Spleen (tissue), 7 donors: ENCODE measurements at regions not wholly inside any gene's neighbourhood (a gene's known extent, or its start where the extent isn't known, plus 50 kb on each side); places are given as distances from the start of the nearest gene placed in this dataset.

Source experiments
- CTCF ChIP-seq, 11 experiments: fragments of 200-600 bp in 7 of 11; fragments of 450-650 bp in 4 of 11; sonication (generic) in 4 of 11; IDR thresholded peaks in 8 of 11; conservative IDR thresholded peaks in 3 of 11; 1 replicate in 7 of 11; 2 replicates in 4 of 11; pipeline versions ENCODE4 v1.4.0 to v1.8.0; 2016 to 2021; ENCODE audit warnings: antibody characterized with exemption in 11 of 11, inconsistent platforms in 4 of 11, mild to moderate bottlenecking in 1 of 11
- POLR2A ChIP-seq, 3 donors: fragments of 450-650 bp; IDR thresholded peaks; one replicate each; pipeline ENCODE4 v1.5.1; 2017; ENCODE audit warnings: antibody characterized with exemption in 3 of 3, mild to moderate bottlenecking in 1 of 3
- POLR2AphosphoS5 ChIP-seq, 3 donors: sonication (generic); formaldehyde crosslinking; IDR thresholded peaks; one replicate each; pipeline ENCODE4 v1.5.1; 2017; ENCODE audit warnings: antibody characterized with exemption in 3 of 3
- donor health status: DM: no; HTN: no; CAD: no; lungs with moderate emphysema.
- donor health status: DM: no; HTN: no; CAD: no.
- donor health status: DM: no; HTN: no; CAD: no.

- TF ChIP-seq CTCF (IDR thresholded peaks at IDR 0.05 in 8 of 11, conservative IDR thresholded peaks at IDR 0.05 in 3 of 11) (no peak), POLR2A (IDR thresholded peaks at IDR 0.05) (no peak), POLR2AphosphoS5 (IDR thresholded peaks at IDR 0.05) (no peak)
Measured at GRCh38 chr3:110664148-110664547, 407.5 kb upstream of the NECTIN3 start.
